Kidney (tissue), 13 donors: ENCODE measurements at regions not wholly inside any gene's neighbourhood (a gene's known extent, or its start where the extent isn't known, plus 50 kb on each side); places are given as distances from the start of the nearest gene placed in this dataset.

Source experiments
- DNase-seq, 5 donors: peaks; one replicate each; pipeline ENCODE4 v3.0.0-alpha.2; 2013 to 2020
- FAIRE-seq: peaks from 2 replicates; lab custom pipeline; 2012; peaks lifted over from hg19 to GRCh38; lab: Jason Lieb, UNC
- H3K27ac ChIP-seq, 2 donors: one replicate each; pipeline ENCODE4 v1.7.0; 2013; ENCODE audit warnings: low read depth in 2 of 2, low read length in 2 of 2, inconsistent platforms in 1 of 2
- H3K27me3 ChIP-seq: one replicate; pipeline ENCODE4 v1.7.1; 2013; ENCODE audit warnings: low read length, inconsistent platforms; ENCODE audit not compliant: control insufficient read depth, insufficient read depth
- H3K36me3 ChIP-seq, 3 donors: one replicate each; pipeline versions ENCODE4 v1.7.0 to v1.7.1; 2013; ENCODE audit warnings: low read length in 3 of 3, control low read depth in 1 of 3, inconsistent platforms in 1 of 3; ENCODE audit not compliant: insufficient read depth in 3 of 3, control insufficient read depth in 2 of 3
- H3K4me1 ChIP-seq, 3 donors: one replicate each; pipeline versions ENCODE4 v1.7.0 to v1.7.1; 2013; ENCODE audit warnings: low read length in 3 of 3, inconsistent platforms in 1 of 3, low read depth in 1 of 3; ENCODE audit not compliant: control insufficient read depth in 2 of 3, insufficient read depth in 2 of 3
- H3K4me3 ChIP-seq, 3 donors: one replicate each; pipeline versions ENCODE4 v1.7.0 to v1.8.1; 2013; ENCODE audit warnings: low read length in 3 of 3, control low read depth in 1 of 3, inconsistent platforms in 1 of 3
- H3K9ac ChIP-seq, 3 donors: one replicate each; pipeline versions ENCODE4 v1.7.0 to v1.7.1; 2013; ENCODE audit warnings: low read length in 3 of 3, control low read depth in 1 of 3, inconsistent platforms in 1 of 3
- H3K9me3 ChIP-seq, 3 donors: one replicate each; pipeline versions ENCODE4 v1.7.0 to v1.7.1; 2013; ENCODE audit warnings: low read length in 3 of 3, control low read depth in 1 of 3, inconsistent platforms in 1 of 3; ENCODE audit not compliant: control insufficient read depth in 2 of 3, insufficient read depth in 1 of 3
- intact Hi-C: fragments of 100-400 bp; cut with DNase I; formaldehyde crosslinking; loops from one replicate; pipeline ENCODE4 v1.11.1; 2022
- TF ChIP-seq, protein P1 (sequence below): IDR thresholded peaks from 3 replicates; pipeline ENCODE4 v1.5.1; 2012; ENCODE audit warnings: mild to moderate bottlenecking, moderate library complexity, borderline replicate concordance; ENCODE audit not compliant: insufficient read depth; ENCODE audit errors: extremely low read depth
- donor health status: control.
- donor health status: control.
- donor health status: control.
- donor health status: control.
- donor health status: control.
- donor health status: DM: yes; HTN: yes; CAD: no.
- donor health status: Normal renal cell carcinoma (clear cell type).

DNA sequence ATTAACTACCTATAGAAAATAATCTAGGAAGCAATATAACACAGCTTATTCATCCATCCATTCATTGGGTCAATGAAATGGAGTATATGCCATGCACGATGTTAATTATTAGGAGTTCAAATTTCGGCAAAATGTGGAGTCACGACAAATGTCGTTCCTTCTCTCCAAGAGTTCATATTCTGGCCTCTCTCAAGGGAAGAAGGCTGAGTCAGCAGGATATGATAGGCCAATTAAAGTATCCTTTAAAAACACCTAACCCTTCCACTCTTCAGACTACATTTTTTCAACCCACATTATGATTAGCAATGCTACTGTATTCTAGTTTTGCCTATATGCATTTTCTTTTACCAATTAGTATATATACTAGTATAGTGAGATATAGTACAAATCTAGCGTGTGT lies 163.1 kb downstream of the LARP7 start:
- no peak overlapping the region for H3K9ac ChIP-seq
- TF ChIP-seq, protein P1, sequence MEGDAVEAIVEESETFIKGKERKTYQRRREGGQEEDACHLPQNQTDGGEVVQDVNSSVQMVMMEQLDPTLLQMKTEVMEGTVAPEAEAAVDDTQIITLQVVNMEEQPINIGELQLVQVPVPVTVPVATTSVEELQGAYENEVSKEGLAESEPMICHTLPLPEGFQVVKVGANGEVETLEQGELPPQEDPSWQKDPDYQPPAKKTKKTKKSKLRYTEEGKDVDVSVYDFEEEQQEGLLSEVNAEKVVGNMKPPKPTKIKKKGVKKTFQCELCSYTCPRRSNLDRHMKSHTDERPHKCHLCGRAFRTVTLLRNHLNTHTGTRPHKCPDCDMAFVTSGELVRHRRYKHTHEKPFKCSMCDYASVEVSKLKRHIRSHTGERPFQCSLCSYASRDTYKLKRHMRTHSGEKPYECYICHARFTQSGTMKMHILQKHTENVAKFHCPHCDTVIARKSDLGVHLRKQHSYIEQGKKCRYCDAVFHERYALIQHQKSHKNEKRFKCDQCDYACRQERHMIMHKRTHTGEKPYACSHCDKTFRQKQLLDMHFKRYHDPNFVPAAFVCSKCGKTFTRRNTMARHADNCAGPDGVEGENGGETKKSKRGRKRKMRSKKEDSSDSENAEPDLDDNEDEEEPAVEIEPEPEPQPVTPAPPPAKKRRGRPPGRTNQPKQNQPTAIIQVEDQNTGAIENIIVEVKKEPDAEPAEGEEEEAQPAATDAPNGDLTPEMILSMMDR, result no peak
- no peaks in the 10 kb centered on the region for H3K36me3 ChIP-seq
- H3K9me3 ChIP-seq, result no peaks in the 10 kb centered on the region
- no peak for FAIRE-seq
- no peak overlapping the region for H3K27ac ChIP-seq
- H3K4me1 ChIP-seq, result no peaks in the 10 kb centered on the region
- no peak overlapping the region for H3K4me3 ChIP-seq
- H3K27me3 ChIP-seq, result no peaks in the 10 kb centered on the region
- intact Hi-C loops, result no loop called here
- DNase-seq, result no peak

DNA sequence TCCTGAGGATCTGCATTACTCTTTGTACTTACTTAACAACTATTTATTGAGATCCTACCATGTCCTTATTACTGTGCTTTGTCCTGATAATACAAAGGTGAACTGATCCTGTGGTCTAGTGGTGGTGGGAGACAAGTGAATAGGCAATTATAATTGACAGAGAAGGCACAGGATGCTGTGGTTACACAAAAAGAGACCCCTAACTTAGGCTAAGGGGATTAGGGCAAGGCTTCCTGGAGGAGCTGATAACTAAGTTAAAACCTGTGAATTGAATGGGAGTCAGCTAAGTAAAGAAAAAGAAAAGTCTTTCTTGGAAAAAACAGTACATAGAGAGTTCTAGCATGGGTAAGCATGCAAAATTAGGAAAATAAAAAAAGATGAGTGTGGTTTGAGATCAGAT lies 164.4 kb downstream of the LARP7 start:
- no peaks in the 10 kb centered on the region for H3K36me3 ChIP-seq
- H3K9ac ChIP-seq, result no peak overlapping the region
- no peak overlapping the region for H3K4me3 ChIP-seq
- no peak for DNase-seq
- intact Hi-C loops, result no loop called here
- FAIRE-seq, result no peak
- TF ChIP-seq, protein P1, result no peak
- H3K4me1 ChIP-seq, result no peaks in the 10 kb centered on the region
- no peaks in the 10 kb centered on the region for H3K27me3 ChIP-seq
- H3K27ac ChIP-seq, result no peak overlapping the region
- H3K9me3 ChIP-seq, result no peaks in the 10 kb centered on the region

DNA sequence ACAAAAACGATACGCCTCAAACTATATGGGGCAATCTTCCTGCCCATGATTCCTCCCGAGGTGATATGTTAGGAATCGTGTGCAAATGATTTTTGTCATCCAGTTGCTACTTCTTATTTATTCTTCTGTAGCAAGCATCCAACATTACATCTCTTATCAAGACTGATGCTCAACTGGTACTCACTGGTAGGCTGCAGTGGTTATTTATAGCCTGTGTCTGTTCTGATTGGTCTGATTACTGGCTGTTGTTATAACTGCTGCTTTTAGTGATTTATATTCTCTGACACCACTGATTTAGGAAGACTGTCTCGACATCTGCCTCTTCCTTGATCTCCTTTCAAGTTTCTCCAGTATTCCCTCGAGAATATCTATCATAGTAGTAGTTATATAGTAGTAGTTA lies 165.8 kb downstream of the LARP7 start:
- H3K9me3 ChIP-seq, result no peaks in the 10 kb centered on the region
- H3K27me3 ChIP-seq, result no peaks in the 10 kb centered on the region
- TF ChIP-seq, protein P1, result no peak
- intact Hi-C loops, result no loop called here
- H3K9ac ChIP-seq, result no peak overlapping the region
- FAIRE-seq, result no peak
- no peak overlapping the region for H3K27ac ChIP-seq
- no peaks in the 10 kb centered on the region for H3K36me3 ChIP-seq
- DNase-seq, result no peak
- H3K4me3 ChIP-seq, result no peak overlapping the region
- no peaks in the 10 kb centered on the region for H3K4me1 ChIP-seq

DNA sequence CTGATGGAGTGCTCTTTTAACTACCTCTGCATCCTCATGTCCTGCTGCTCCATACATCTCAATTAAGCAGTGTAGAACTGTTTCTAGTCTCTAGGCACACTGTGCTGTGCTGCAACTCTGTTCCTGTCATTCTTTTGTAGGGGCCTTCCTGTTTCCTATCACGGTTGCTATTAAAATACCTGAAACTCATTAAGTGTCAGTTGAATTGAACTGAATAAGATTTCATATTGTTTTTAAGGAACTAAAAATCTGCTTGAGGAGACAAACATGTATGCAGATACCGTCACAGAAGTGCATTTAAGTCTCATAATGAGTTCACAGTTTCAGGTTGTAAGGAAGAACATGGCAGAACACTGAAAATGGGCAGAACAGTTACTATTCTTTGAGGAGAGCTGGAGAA lies 170.1 kb downstream of the LARP7 start:
- Histone ChIP-seq H3K27me3 (no peaks in the 10 kb centered on the region), H3K27ac (no peak overlapping the region), H3K36me3 (no peaks in the 10 kb centered on the region), H3K9ac (no peak overlapping the region), H3K4me3 (no peak overlapping the region), H3K9me3 (no peaks in the 10 kb centered on the region), H3K4me1 (no peaks in the 10 kb centered on the region)
- TF ChIP-seq, protein P1, result no peak
- no peak for DNase-seq
- intact Hi-C loops, result no loop called here
- FAIRE-seq, result no peak
